IPS-18c (cell line): ENCODE measurements at regions not wholly inside any gene's neighbourhood (a gene's known extent, or its start where the extent isn't known, plus 50 kb on each side); places are given as distances from the start of the nearest gene placed in this dataset.
"Not testable (repeated sequence)": the region's sequence is repeated elsewhere in the genome, so short reads cannot be mapped to it uniquely, and the experiment has no call there.

Source experiments
- H3K4me3 ChIP-seq: 2 replicates; pipeline ENCODE4 v1.7.0; 2013; ENCODE audit warnings: low read depth, mild to moderate bottlenecking, low read length, moderate library complexity; ENCODE audit not compliant: insufficient read depth
- H3K9me3 ChIP-seq: one replicate; pipeline ENCODE4 v1.6.1; 2013; ENCODE audit warnings: mild to moderate bottlenecking, low read length, moderate library complexity; ENCODE audit not compliant: control insufficient read depth, insufficient read depth

DNA sequence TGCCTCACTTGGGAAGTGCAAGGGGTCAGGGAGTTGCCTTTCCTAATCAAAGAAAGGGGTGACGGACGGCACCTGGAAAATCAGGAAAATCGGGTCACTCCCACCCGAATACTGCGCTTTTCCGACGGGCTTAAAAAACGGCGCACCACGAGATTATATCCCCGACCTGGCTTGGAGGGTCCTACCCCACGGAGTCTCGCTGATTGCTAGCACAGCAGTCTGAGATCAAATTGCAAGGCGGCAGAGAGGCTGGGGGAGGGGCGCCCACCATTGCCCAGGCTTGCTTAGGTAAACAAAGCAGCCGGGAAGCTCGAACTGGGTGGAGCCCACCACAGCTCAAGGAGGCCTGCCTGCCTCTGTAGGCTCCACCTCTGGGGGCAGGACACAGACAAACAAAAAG lies 489.5 kb downstream of the PLPP3 start:
- H3K4me3 ChIP-seq, H3K9me3 ChIP-seq: not testable (repeated sequence)

GRCh38 chr1:56084246-56084645 lies 495.1 kb downstream of the PLPP3 start:
- no peaks in the 10 kb centered on the region for H3K9me3 ChIP-seq

DNA sequence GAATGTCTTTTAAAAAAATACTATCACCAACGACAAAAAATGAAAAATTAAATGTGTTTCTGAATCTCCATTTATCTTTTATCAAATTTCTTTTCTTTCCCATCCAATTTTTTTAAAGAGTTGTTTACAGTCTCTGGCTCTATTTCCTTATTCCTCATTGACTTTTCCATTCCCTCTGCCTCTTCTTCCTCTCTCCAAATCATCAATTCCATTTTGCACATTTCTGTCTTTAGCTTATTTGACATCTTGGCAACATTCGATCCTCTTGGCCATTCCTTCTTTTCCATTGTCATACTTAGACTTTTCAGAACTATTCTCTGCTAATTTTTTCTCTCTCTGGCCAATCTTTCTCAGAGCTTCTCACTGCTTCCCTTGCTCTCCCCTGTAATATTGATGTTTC lies 497.6 kb downstream of the PLPP3 start:
- Histone ChIP-seq H3K9me3 (no peaks in the 10 kb centered on the region), H3K4me3 (no peak overlapping the region)

More at GRCh38 chr1:56084246-56084645, 495.1 kb downstream of the PLPP3 start:
- no peak overlapping the region for H3K4me3 ChIP-seq

DNA sequence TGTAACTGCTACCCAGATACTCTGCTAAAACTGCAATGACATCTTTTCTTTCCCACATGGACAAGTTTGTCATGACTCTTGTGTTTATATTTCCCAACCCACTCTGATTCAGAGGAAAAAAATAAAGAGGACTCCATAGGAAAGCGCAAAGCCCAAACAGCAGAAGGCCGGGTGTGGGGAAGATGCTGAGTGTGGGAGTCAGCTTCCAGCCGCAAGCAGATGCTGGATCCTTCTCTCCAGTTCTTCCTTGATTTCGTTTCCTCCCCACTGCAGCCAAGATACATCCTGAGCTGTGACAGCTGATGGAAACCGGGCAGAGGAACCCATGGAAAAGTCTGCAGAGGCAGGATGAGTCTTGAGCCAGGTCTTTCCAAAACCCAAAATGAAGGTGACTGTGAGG lies 498.2 kb downstream of the PLPP3 start:
- H3K4me3 ChIP-seq = no peak overlapping the region
- H3K9me3 ChIP-seq = no peaks in the 10 kb centered on the region

DNA sequence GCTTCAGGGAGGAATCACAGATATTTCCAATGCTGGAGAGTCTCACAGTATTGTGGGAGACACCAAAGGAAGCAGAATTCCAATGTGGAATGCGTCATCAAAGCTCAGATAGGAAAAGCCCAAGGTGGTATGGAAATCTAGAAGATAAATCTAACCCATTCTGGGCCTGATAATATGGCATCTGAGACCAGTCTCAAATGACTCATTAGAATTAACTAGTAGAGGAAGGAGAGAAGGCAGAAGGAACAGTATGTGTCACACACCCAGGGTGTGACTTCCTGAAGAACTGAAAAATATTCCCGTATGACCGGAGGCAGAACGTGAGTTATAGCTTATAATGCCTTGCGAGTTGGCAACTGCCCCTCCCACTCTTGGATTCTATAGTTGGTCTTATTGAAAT lies 499.2 kb downstream of the PLPP3 start:
- Histone ChIP-seq H3K9me3 (no peaks in the 10 kb centered on the region), H3K4me3 (no peak overlapping the region)

DNA sequence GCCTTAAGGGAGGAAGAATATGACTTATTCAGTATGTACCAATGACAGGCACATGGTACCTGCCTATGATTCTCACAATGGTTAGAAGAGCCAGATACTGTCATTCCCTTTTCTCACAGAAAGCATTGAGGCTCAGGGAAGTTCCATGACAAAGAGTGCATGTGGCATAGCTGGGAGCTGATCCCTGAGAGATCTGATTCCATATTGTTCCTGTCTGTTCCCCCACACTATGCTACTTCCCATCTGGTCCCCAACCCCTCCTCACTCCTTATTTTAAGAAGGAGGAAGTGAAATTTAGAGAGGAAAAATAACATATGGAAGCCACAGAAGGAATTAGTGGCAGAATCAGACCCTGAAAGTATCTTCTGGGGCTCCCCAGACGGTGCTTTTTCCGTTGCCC lies 500.0 kb downstream of the PLPP3 start:
- H3K4me3 ChIP-seq = no peak overlapping the region
- H3K9me3 ChIP-seq = no peaks in the 10 kb centered on the region

DNA sequence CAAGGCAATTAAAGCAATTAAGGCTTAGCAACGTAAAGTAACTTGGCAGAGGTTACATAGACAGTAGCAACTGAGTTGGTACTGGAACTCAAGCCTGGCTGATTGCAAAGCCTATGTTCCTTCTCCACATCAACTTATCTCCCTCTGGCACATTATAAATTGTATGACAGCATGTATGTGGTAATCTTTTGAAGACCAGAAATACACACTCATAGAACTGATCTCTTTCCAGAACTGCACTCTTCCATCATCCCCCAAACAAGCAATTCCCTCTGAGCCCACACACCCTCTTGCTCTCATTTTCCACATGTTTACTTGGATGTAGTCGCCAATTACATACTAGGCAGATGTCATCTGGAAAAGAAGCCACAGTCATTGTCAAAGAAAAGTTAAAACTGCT lies 502.2 kb downstream of the PLPP3 start:
- Histone ChIP-seq H3K4me3 (no peak overlapping the region), H3K9me3 (no peaks in the 10 kb centered on the region)

- H3K4me3 ChIP-seq = no peak overlapping the region
- H3K9me3 ChIP-seq = no peaks in the 10 kb centered on the region
Measured at GRCh38 chr1:56074007-56074651, 505.2 kb downstream of the PLPP3 start.

DNA sequence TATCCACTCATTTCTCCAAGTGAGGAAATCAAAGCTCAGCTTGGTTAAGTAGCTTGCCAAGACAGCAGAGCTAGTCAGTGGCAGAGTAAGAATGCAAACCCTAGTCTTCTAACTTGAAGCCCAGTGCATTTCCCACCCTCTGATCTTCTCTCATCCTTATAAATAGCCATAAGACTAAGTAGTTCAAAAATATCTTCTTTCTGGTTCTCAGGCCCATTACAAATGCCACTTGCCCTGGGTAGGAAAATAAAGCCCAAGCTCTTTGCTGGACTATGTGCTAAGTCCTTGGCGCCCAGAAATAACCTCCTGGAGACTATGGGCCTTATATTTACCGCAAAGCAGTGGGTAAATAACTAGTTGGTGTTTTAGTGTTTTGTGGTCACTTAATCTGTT lies 505.8 kb downstream of the PLPP3 start:
- Histone ChIP-seq H3K9me3 (no peaks in the 10 kb centered on the region), H3K4me3 (no peak overlapping the region)

- Histone ChIP-seq H3K4me3 (no peak overlapping the region), H3K9me3 (no peaks in the 10 kb centered on the region)
Measured at GRCh38 chr1:56073206-56073605, 506.2 kb downstream of the PLPP3 start.

DNA sequence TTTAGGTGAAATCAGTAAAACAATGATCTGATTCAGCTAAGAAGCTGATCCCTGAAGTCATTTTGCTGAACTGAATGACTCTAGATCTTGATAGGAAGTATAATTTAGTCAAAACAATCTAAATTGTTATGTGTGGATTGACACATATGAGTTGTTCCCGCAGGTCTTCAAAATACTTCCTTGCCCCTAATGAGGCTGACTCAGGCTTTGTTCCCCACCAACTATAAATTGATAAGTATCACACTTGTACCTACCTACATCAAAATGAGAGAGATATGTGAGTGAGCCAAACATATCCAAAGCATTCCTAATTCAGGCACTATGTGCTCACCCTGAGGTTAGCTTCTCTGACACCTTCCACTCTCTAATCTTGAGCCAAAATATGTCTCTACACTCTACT lies 507.1 kb downstream of the PLPP3 start:
- H3K9me3 ChIP-seq = no peaks in the 10 kb centered on the region
- H3K4me3 ChIP-seq = no peak overlapping the region

- Histone ChIP-seq H3K9me3 (no peaks in the 10 kb centered on the region), H3K4me3 (no peak overlapping the region)
Measured at GRCh38 chr1:56071351-56071750, 508.0 kb downstream of the PLPP3 start.

DNA sequence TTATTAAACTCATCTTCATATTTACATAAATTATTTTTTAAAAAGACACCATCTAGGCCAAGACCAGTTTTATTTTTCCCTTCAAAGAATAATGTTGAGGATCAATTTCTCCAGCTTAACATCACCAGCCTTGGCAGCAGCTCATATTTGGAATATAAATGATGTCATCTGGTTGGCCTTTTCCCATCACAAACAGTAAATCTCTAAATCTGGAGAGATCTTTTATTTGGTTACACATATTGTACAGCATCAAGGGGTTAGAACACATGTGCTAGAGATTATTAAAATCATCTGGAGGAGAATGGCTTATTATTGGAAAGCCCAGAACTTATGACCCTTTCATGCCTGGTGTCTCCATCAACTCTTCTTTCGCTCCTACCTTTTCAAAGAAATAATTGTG lies 508.8 kb downstream of the PLPP3 start:
- no peaks in the 10 kb centered on the region for H3K9me3 ChIP-seq

GRCh38 chr1:56069824-56070223 lies 509.5 kb downstream of the PLPP3 start:
- Histone ChIP-seq H3K4me3 (no peak overlapping the region), H3K9me3 (no peaks in the 10 kb centered on the region)

More for the DNA sequence above, 508.8 kb downstream of the PLPP3 start:
- H3K4me3 ChIP-seq = no peak overlapping the region

DNA sequence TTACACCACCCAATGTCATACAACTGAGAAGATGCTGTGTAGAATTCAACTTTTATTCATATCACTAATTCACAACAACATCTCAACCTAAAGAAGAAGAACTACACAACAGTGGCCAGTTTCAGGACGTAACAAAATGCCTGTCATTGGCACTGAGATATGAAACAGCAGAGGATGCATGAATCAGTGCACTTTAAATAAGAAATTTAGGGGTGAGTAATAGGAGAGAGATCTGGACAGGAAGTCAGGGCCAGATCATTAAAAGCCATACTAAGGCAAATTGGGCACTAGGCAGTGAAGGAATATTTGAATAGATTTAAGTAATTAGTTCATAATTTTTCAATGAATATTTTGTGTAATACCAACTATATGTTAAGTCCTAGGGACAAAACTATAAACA lies 510.5 kb downstream of the PLPP3 start:
- Histone ChIP-seq H3K4me3 (no peak overlapping the region), H3K9me3 (no peaks in the 10 kb centered on the region)

DNA sequence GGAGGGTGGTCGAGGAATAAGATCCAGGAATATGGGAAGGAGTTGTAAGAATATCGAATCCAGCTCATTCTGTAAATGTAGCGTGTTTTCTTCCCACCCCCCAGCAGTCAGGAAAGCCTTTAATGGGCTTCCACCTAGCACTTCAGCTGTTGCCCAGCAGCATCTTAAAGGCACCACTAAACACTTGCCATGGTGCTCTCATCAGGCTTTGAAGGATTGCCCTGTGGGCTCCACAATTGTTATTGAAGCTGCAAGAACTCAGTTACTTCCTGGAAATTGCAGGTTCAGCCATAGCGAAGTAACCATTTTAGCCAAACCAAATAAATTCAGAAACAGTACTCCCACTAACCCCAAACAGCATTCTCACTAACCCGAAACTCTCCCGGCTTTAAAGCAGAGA lies 511.2 kb downstream of the PLPP3 start:
- Histone ChIP-seq H3K9me3 (no peaks in the 10 kb centered on the region), H3K4me3 (no peak overlapping the region)

DNA sequence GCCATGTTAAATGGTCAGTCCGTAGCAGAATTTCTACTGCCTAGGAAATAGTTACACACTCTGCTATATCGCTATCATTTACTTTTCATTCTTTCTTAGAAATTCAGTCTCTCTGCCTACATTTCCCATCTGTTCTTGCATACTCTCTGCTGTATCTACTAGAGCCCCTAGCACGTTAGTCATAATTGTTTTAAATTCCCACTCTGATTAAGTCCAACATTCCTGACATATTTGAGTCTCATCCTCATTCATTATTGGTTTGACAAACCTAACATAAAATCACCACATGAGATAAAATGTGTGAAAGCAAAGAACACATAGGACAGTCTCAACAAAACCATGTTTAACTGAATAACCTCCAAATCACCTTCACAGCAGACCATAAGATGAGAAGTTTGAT lies 513.6 kb downstream of the PLPP3 start:
- Histone ChIP-seq H3K9me3 (no peaks in the 10 kb centered on the region), H3K4me3 (no peak overlapping the region)

DNA sequence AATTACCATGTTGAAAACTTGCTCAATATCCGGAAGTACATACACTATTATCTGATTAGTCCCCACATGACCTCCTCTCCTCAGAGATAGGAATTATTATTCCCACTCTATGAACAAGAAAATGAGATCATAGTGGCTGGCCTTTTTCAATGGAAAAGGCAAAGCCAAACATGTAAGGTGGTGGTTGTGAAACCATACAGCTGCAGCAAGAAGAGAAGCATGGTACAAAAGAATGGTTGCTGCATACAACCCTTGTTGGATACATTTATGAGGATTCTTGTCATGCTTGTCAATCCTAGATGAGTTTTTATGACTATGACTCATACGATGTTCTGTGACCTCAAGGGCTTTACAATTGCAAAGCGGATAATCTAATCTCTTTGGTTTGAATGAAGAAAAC lies 514.7 kb downstream of the PLPP3 start:
- Histone ChIP-seq H3K4me3 (no peak overlapping the region), H3K9me3 (no peaks in the 10 kb centered on the region)

GRCh38 chr1:56063461-56063860 lies 515.9 kb downstream of the PLPP3 start:
- Histone ChIP-seq H3K4me3 (no peak overlapping the region), H3K9me3 (no peaks in the 10 kb centered on the region)
